Inflammatory macrophage treated with lipopolysaccharide for 1 hour (primary cell): ENCODE measurements at regions not wholly inside any gene's neighbourhood (a gene's known extent, or its start where the extent isn't known, plus 50 kb on each side); places are given as distances from the start of the nearest gene placed in this dataset.
"Not testable (repeated sequence)": the region's sequence is repeated elsewhere in the genome, so short reads cannot be mapped to it uniquely, and the experiment has no call there.

ENCODE experiments used
- DNase-seq, 2 donors: peaks; one replicate each; pipeline ENCODE4 v3.0.0-alpha.2; 2020 to 2022

GRCh38 chr7:142636107-142636506 lies 113.2 kb upstream of the PRSS1 start:
- not testable (repeated sequence) for DNase-seq

GRCh38 chr7:142632271-142633134 lies 116.8 kb upstream of the PRSS1 start:
- DNase-seq = peak; percentile 44 to 93

GRCh38 chr7:142629588-142630260 lies 119.5 kb upstream of the PRSS1 start:
- no peak for DNase-seq

GRCh38 chr7:142628945-142629344 lies 120.3 kb upstream of the PRSS1 start:
- DNase-seq = no peak

GRCh38 chr7:142627223-142627622 lies 122.0 kb upstream of the PRSS1 start:
- DNase-seq = not testable (repeated sequence)

GRCh38 chr7:142626420-142627035 lies 122.7 kb upstream of the PRSS1 start:
- DNase-seq = peak; percentile 22 to 90

GRCh38 chr7:142625216-142625615 lies 124.1 kb upstream of the PRSS1 start:
- not testable (repeated sequence) for DNase-seq

GRCh38 chr7:142620402-142620801 lies 128.9 kb upstream of the PRSS1 start:
- DNase-seq = no peak

- DNase-seq = no peak
These were observed 130.5 kb upstream of the PRSS1 start for GRCh38 chr7:142618655-142619351.

- DNase-seq = no peak
These were observed 132.4 kb upstream of the PRSS1 start for GRCh38 chr7:142616842-142617241.

- DNase-seq = no peak
These were observed 133.1 kb upstream of the PRSS1 start for GRCh38 chr7:142616121-142616643.

GRCh38 chr7:142615508-142615907 lies 133.8 kb upstream of the PRSS1 start:
- DNase-seq = no peak

GRCh38 chr7:142614116-142614515 lies 135.2 kb upstream of the PRSS1 start:
- no peak for DNase-seq

GRCh38 chr7:142612237-142612881 lies 136.9 kb upstream of the PRSS1 start:
- DNase-seq = no peak

- DNase-seq = no peak
These were observed 137.6 kb upstream of the PRSS1 start for GRCh38 chr7:142611566-142612236.

GRCh38 chr7:142608630-142609428 lies 140.4 kb upstream of the PRSS1 start:
- peak in 1 of 2 donors; percentile 12 for DNase-seq

GRCh38 chr7:142607351-142607750 lies 141.9 kb upstream of the PRSS1 start:
- DNase-seq = no peak

- DNase-seq = no peak
These were observed 143.2 kb upstream of the PRSS1 start for GRCh38 chr7:142606081-142606480.

GRCh38 chr7:142604671-142605070 lies 144.6 kb upstream of the PRSS1 start:
- no peak for DNase-seq

- peak; percentile 43 to 83 for DNase-seq
These were observed 145.3 kb upstream of the PRSS1 start for GRCh38 chr7:142603870-142604448.
